GM18858 (cell line): ENCODE measurements at regions not wholly inside any gene's neighbourhood (a gene's known extent, or its start where the extent isn't known, plus 50 kb on each side); places are given as distances from the start of the nearest gene placed in this dataset.

Experiments used
- ATAC-seq: cut with Tn5 transposase; IDR thresholded peaks from one replicate; pipeline ENCODE4 v1.9.1; 2021; ENCODE audit not compliant: unreplicated experiment

GRCh38 chr1:182295697-182296096 is 95.9 kb downstream of the GLUL start:
- ATAC-seq: no peak

- no peak for ATAC-seq
Measured at GRCh38 chr1:182293119-182293589, 98.4 kb downstream of the GLUL start.

GRCh38 chr1:182292193-182292741 is 99.3 kb downstream of the GLUL start:
- no peak for ATAC-seq

- no peak for ATAC-seq
Measured at GRCh38 chr1:182291584-182292192, 99.9 kb downstream of the GLUL start.

- no peak for ATAC-seq
Measured at GRCh38 chr1:182288749-182289604, 102.6 kb downstream of the GLUL start.

GRCh38 chr1:182286761-182287160 is 104.8 kb downstream of the GLUL start:
- no peak for ATAC-seq

GRCh38 chr1:182283746-182284544 is 107.6 kb downstream of the GLUL start:
- no peak for ATAC-seq

GRCh38 chr1:182281541-182281940 is 110.0 kb downstream of the GLUL start:
- no peak for ATAC-seq

GRCh38 chr1:182280504-182280900 is 111.1 kb downstream of the GLUL start:
- no peak for ATAC-seq

- no peak for ATAC-seq
Measured at GRCh38 chr1:182279724-182280503, 111.7 kb downstream of the GLUL start.

- no peak for ATAC-seq
Measured at GRCh38 chr1:182279302-182279701, 112.3 kb downstream of the GLUL start.

GRCh38 chr1:182278144-182279054 is 113.2 kb downstream of the GLUL start:
- no peak for ATAC-seq

- no peak for ATAC-seq
Measured at GRCh38 chr1:182275271-182275670, 116.3 kb downstream of the GLUL start.

GRCh38 chr1:182274618-182275017 is 117.0 kb downstream of the GLUL start:
- ATAC-seq: no peak

- ATAC-seq: no peak
Measured at GRCh38 chr1:182270731-182271130, 120.9 kb downstream of the GLUL start.

GRCh38 chr1:182269097-182269496 is 122.5 kb downstream of the GLUL start:
- no peak for ATAC-seq

- ATAC-seq: no peak
Measured at GRCh38 chr1:182268669-182269068, 122.9 kb downstream of the GLUL start.

- ATAC-seq: no peak
Measured at GRCh38 chr1:182264185-182264584, 127.4 kb downstream of the GLUL start.

GRCh38 chr1:182263706-182264105 is 127.9 kb downstream of the GLUL start:
- no peak for ATAC-seq
